ENCODE measurements at regions not wholly inside any gene's neighbourhood (a gene's known extent, or its start where the extent isn't known, plus 50 kb on each side); places are given as distances from the start of the nearest gene placed in this dataset.

DNA sequence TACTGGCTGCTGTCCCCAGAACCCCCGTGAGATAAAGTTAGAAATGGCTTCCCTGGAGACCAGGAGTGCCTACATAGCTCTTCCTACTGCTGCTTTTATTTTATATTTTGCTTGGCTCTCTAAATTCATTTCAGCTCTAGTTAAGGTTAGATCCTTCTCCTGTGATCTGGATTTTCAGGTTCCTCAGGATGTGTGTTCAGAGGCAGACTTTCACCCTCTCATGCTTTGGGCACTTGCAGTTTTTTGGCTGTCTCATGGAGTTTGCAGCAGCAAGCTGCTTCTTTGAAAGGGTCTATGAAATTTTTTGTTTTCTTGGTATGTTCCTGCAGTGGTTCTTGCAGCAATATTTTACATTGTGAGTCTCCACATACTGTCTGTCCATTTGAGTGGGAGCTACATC lies 93.3 kb downstream of the ATP23 start:
- H3K36me3 ChIP-seq (replicated peaks; ENCODE audit: low read depth, low read length): no peaks in the 10 kb centered on the region
- no peak for TF ChIP-seq EZH2phosphoT487 (IDR thresholded peaks at IDR 0.05; ENCODE audit: low read depth)
- TF ChIP-seq, protein P1, sequence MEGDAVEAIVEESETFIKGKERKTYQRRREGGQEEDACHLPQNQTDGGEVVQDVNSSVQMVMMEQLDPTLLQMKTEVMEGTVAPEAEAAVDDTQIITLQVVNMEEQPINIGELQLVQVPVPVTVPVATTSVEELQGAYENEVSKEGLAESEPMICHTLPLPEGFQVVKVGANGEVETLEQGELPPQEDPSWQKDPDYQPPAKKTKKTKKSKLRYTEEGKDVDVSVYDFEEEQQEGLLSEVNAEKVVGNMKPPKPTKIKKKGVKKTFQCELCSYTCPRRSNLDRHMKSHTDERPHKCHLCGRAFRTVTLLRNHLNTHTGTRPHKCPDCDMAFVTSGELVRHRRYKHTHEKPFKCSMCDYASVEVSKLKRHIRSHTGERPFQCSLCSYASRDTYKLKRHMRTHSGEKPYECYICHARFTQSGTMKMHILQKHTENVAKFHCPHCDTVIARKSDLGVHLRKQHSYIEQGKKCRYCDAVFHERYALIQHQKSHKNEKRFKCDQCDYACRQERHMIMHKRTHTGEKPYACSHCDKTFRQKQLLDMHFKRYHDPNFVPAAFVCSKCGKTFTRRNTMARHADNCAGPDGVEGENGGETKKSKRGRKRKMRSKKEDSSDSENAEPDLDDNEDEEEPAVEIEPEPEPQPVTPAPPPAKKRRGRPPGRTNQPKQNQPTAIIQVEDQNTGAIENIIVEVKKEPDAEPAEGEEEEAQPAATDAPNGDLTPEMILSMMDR (IDR thresholded peaks at IDR 0.05; ENCODE audit: low read depth, low read length): no peak
- no peak overlapping the region for H2AFZ ChIP-seq (ENCODE audit: low read depth, low read length)
- no peak overlapping the region for H3K4me3 ChIP-seq (ENCODE audit: low read length)
- no peak overlapping the region for H3K9ac ChIP-seq (ENCODE audit: low read length)
- no peaks in the 10 kb centered on the region for H3K79me2 ChIP-seq (ENCODE audit: low read length)
- H3K4me2 ChIP-seq (ENCODE audit: low read length): no peak overlapping the region
- no peak overlapping the region for H3K27ac ChIP-seq (ENCODE audit: low read length)
- 0 out of 2 replicates have a peak, but pooled peaks cover 4% of the 10 kb centered on the region for H3K9me3 ChIP-seq (ENCODE audit: insufficient read depth, low read length)
- H4K20me1 ChIP-seq (ENCODE audit: insufficient read depth, low read length): no peaks in the 10 kb centered on the region
- no peaks in the 10 kb centered on the region for H3K4me1 ChIP-seq (ENCODE audit: low read length)
- no peaks in the 10 kb centered on the region for H3K27me3 ChIP-seq (ENCODE audit: low read depth, low read length)

- no peaks in the 10 kb centered on the region for H3K36me3 ChIP-seq (replicated peaks; ENCODE audit: low read depth, low read length)
Measured at GRCh38 chr12:58041441-58041840, 100.1 kb downstream of the ATP23 start.

DNA sequence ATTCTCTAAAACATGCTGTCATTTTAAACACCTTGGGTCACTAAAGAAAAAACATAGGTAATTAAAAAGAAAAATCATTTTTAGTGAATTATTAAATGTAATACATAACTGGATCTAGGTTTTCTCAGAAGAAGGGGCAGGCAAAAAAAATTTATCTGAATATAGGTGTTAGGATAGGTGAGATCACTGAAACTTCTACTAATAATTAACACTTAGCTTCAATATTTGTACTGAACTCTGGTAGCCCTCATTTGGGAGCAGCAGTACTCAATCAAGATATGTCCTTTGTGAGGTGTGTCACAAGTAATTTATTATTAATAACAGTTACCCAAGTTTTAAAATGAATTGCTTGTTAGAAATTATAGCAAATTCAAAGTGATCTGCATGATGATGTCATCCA lies 103.6 kb downstream of the ATP23 start:
- Histone ChIP-seq H3K27ac (ENCODE audit: low read length) (no peak overlapping the region), H3K27me3 (ENCODE audit: low read depth, low read length) (no peaks in the 10 kb centered on the region), H3K9me3 (ENCODE audit: insufficient read depth, low read length) (no peaks in the 10 kb centered on the region), H3K4me1 (ENCODE audit: low read length) (no peaks in the 10 kb centered on the region), H3K79me2 (ENCODE audit: low read length) (no peaks in the 10 kb centered on the region), H2AFZ (ENCODE audit: low read depth, low read length) (no peak overlapping the region), H3K9ac (ENCODE audit: low read length) (no peak overlapping the region), H3K36me3 (replicated peaks; ENCODE audit: low read depth, low read length) (no peaks in the 10 kb centered on the region), H4K20me1 (ENCODE audit: insufficient read depth, low read length) (no peaks in the 10 kb centered on the region), H3K4me2 (ENCODE audit: low read length) (no peak overlapping the region), H3K4me3 (ENCODE audit: low read length) (no peak overlapping the region)
- TF ChIP-seq, protein P1 (IDR thresholded peaks at IDR 0.05; ENCODE audit: low read depth, low read length): no peak
- TF ChIP-seq EZH2phosphoT487 (IDR thresholded peaks at IDR 0.05; ENCODE audit: low read depth): no peak

More at GRCh38 chr12:58041441-58041840, 100.1 kb downstream of the ATP23 start:
- TF ChIP-seq EZH2phosphoT487 (IDR thresholded peaks at IDR 0.05; ENCODE audit: low read depth): no peak
- TF ChIP-seq, protein P1 (IDR thresholded peaks at IDR 0.05; ENCODE audit: low read depth, low read length): no peak
- Histone ChIP-seq H2AFZ (ENCODE audit: low read depth, low read length) (no peak overlapping the region), H3K9me3 (ENCODE audit: insufficient read depth, low read length) (no peaks in the 10 kb centered on the region), H3K9ac (ENCODE audit: low read length) (no peak overlapping the region), H3K4me3 (ENCODE audit: low read length) (no peak overlapping the region), H3K4me2 (ENCODE audit: low read length) (no peak overlapping the region), H3K4me1 (ENCODE audit: low read length) (no peaks in the 10 kb centered on the region), H3K79me2 (ENCODE audit: low read length) (no peaks in the 10 kb centered on the region), H4K20me1 (ENCODE audit: insufficient read depth, low read length) (no peaks in the 10 kb centered on the region), H3K27me3 (ENCODE audit: low read depth, low read length) (no peaks in the 10 kb centered on the region), H3K27ac (ENCODE audit: low read length) (no peak overlapping the region)

DNA sequence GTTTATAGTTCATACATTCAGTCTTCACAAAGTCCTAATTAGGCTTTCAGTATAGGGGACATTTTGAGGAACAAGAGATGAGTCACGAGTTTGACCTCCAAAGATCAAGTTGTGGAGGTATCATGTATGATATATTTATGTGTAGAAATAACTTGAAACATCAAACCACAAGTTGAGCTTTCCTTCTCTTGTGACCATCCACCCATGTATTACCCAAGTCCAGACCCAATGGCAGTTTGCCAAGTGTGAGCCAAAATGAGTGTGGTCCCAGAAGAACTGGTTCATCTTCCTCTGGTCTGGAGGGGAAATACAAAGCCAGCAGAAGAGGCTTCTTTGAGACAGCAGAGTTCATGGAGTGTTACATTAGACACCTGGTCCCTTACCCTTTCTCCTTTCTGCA lies 104.9 kb downstream of the ATP23 start:
- Histone ChIP-seq H3K36me3 (replicated peaks; ENCODE audit: low read depth, low read length) (no peaks in the 10 kb centered on the region), H3K9ac (ENCODE audit: low read length) (no peak overlapping the region), H3K4me3 (ENCODE audit: low read length) (no peak overlapping the region), H3K9me3 (ENCODE audit: insufficient read depth, low read length) (no peaks in the 10 kb centered on the region), H3K27ac (ENCODE audit: low read length) (no peak overlapping the region), H3K4me2 (ENCODE audit: low read length) (no peak overlapping the region), H2AFZ (ENCODE audit: low read depth, low read length) (no peak overlapping the region), H3K27me3 (ENCODE audit: low read depth, low read length) (no peaks in the 10 kb centered on the region), H4K20me1 (ENCODE audit: insufficient read depth, low read length) (no peaks in the 10 kb centered on the region), H3K79me2 (ENCODE audit: low read length) (no peaks in the 10 kb centered on the region), H3K4me1 (ENCODE audit: low read length) (no peaks in the 10 kb centered on the region)
- TF ChIP-seq, protein P1 (IDR thresholded peaks at IDR 0.05; ENCODE audit: low read depth, low read length): no peak
- TF ChIP-seq EZH2phosphoT487 (IDR thresholded peaks at IDR 0.05; ENCODE audit: low read depth): no peak
